Frontal cortex (tissue), 3 donors: ENCODE measurements at regions not wholly inside any gene's neighbourhood (a gene's known extent, or its start where the extent isn't known, plus 50 kb on each side); places are given as distances from the start of the nearest gene placed in this dataset.

Experiments
- DNase-seq, 2 donors: peaks; one replicate each; pipeline ENCODE4 v3.0.0; 2012; ENCODE audit warnings: low spot score in 2 of 2
- FAIRE-seq: peaks from 2 replicates; lab custom pipeline; 2012; peaks lifted over from hg19 to GRCh38; lab: Jason Lieb, UNC
- donor health status: control.
- donor health status: control.
- donor health status: control.

- FAIRE-seq = no peak
- DNase-seq = no peak
These were observed 79.7 kb upstream of the FAM3C start for GRCh38 chr7:121475806-121476205.

GRCh38 chr7:121474301-121474673 is 78.2 kb upstream of the FAM3C start:
- peak; percentile 26 for FAIRE-seq
- DNase-seq = no peak

GRCh38 chr7:121473645-121474300 is 77.7 kb upstream of the FAM3C start:
- no peak for DNase-seq
- FAIRE-seq = no peak

GRCh38 chr7:121466455-121466854 is 70.3 kb upstream of the FAM3C start:
- DNase-seq (no peak), FAIRE-seq (no peak)

- FAIRE-seq = no peak
- no peak for DNase-seq
These were observed 63.0 kb upstream of the FAM3C start for GRCh38 chr7:121459148-121459547.

- DNase-seq (no peak), FAIRE-seq (no peak)
These were observed 60.8 kb upstream of the FAM3C start for GRCh38 chr7:121456785-121457359.

GRCh38 chr7:121456015-121456414 is 59.9 kb upstream of the FAM3C start:
- no peak for FAIRE-seq
- no peak for DNase-seq

GRCh38 chr7:121452389-121452788 is 56.3 kb upstream of the FAM3C start:
- DNase-seq (no peak), FAIRE-seq (no peak)

- FAIRE-seq = no peak
These were observed 55.4 kb upstream of the FAM3C start for GRCh38 chr7:121451367-121452094.

GRCh38 chr7:121450631-121451198 is 54.6 kb upstream of the FAM3C start:
- no peak for FAIRE-seq
- no peak for DNase-seq

More at GRCh38 chr7:121451367-121452094, 55.4 kb upstream of the FAM3C start:
- DNase-seq = no peak

GRCh38 chr7:121449735-121450240 is 53.7 kb upstream of the FAM3C start:
- DNase-seq (no peak), FAIRE-seq (no peak)

GRCh38 chr7:121449329-121449728 is 53.2 kb upstream of the FAM3C start:
- FAIRE-seq (no peak), DNase-seq (no peak)

- no peak for DNase-seq
- FAIRE-seq = no peak
These were observed 52.3 kb upstream of the FAM3C start for GRCh38 chr7:121448429-121448828.

GRCh38 chr7:121447911-121448300 is 51.8 kb upstream of the FAM3C start:
- FAIRE-seq = no peak

GRCh38 chr7:121447243-121447910 is 51.3 kb upstream of the FAM3C start:
- DNase-seq (no peak), FAIRE-seq (no peak)

More at GRCh38 chr7:121447911-121448300, 51.8 kb upstream of the FAM3C start:
- no peak for DNase-seq

- no peak for FAIRE-seq
These were observed 50.4 kb upstream of the FAM3C start for GRCh38 chr7:121446526-121446925.

More at GRCh38 chr7:121446526-121446925, 50.4 kb upstream of the FAM3C start:
- no peak for DNase-seq
